ENCODE measurements at regions not wholly inside any gene's neighbourhood (a gene's known extent, or its start where the extent isn't known, plus 50 kb on each side); places are given as distances from the start of the nearest gene placed in this dataset.

GRCh38 chr10:29879862-29880261, 179.5 kb downstream of the JCAD start:
- Histone ChIP-seq H3K4me2 (ENCODE audit: low read depth, low read length) (no peak overlapping the region), H3K79me2 (ENCODE audit: insufficient read depth, low read length) (no peaks in the 10 kb centered on the region), H3K9me3 (ENCODE audit: low read length) (no peaks in the 10 kb centered on the region), H3K36me3 (replicated peaks in 1 of 2; ENCODE audit: control insufficient read depth in 1 of 2, insufficient read depth in 2 of 2, low read length in 2 of 2) (no peaks in the 10 kb centered on the region), H3K9ac (ENCODE audit: insufficient read depth, low read depth, low read length) (no peak overlapping the region), H4K20me1 (ENCODE audit: insufficient read depth, low read length) (no peaks in the 10 kb centered on the region), H3K27ac (ENCODE audit: extremely low read length, insufficient read depth, low read length) (no peak overlapping the region), H3K4me1 (ENCODE audit: insufficient read depth, low read length) (no peaks in the 10 kb centered on the region), H2AFZ (ENCODE audit: low read length) (no peak overlapping the region), H3K27me3 (ENCODE audit: control insufficient read depth in 1 of 2, insufficient read depth in 2 of 2, low read length in 2 of 2) (peaks cover 0 to 17% of the 10 kb centered on the region in 2 experiments; a peak in 2 of 5 replicates), H3K4me3 (replicated peaks in 1 of 3; ENCODE audit: insufficient read depth in 1 of 3, low read depth in 2 of 3, low read length in 3 of 3) (no peak overlapping the region)
- no TSS peak for BruUV-seq (replicated peaks)
- WGBS (ENCODE audit: low lambda C conversion rate) = 41% methylated on average over 4 of the region's 4 CpGs
- no peak for FAIRE-seq
- DNase-seq (ENCODE audit: low spot score) = no peak
- no peak for ATAC-seq
- intact Hi-C loops (cut with micrococcal nuclease; ENCODE audit: unreplicated experiment) (no loop called here), in situ Hi-C loops (cut with HindIII; ENCODE audit: extremely low pct_ligation_motif_present, low pct_unique_long_range_greater_than_20kb) (no loop called here)
- no peak for TF ChIP-seq HDAC6 (IDR thresholded peaks at IDR 0.05; ENCODE audit: low read depth, low read length)
- TF ChIP-seq, protein P1, sequence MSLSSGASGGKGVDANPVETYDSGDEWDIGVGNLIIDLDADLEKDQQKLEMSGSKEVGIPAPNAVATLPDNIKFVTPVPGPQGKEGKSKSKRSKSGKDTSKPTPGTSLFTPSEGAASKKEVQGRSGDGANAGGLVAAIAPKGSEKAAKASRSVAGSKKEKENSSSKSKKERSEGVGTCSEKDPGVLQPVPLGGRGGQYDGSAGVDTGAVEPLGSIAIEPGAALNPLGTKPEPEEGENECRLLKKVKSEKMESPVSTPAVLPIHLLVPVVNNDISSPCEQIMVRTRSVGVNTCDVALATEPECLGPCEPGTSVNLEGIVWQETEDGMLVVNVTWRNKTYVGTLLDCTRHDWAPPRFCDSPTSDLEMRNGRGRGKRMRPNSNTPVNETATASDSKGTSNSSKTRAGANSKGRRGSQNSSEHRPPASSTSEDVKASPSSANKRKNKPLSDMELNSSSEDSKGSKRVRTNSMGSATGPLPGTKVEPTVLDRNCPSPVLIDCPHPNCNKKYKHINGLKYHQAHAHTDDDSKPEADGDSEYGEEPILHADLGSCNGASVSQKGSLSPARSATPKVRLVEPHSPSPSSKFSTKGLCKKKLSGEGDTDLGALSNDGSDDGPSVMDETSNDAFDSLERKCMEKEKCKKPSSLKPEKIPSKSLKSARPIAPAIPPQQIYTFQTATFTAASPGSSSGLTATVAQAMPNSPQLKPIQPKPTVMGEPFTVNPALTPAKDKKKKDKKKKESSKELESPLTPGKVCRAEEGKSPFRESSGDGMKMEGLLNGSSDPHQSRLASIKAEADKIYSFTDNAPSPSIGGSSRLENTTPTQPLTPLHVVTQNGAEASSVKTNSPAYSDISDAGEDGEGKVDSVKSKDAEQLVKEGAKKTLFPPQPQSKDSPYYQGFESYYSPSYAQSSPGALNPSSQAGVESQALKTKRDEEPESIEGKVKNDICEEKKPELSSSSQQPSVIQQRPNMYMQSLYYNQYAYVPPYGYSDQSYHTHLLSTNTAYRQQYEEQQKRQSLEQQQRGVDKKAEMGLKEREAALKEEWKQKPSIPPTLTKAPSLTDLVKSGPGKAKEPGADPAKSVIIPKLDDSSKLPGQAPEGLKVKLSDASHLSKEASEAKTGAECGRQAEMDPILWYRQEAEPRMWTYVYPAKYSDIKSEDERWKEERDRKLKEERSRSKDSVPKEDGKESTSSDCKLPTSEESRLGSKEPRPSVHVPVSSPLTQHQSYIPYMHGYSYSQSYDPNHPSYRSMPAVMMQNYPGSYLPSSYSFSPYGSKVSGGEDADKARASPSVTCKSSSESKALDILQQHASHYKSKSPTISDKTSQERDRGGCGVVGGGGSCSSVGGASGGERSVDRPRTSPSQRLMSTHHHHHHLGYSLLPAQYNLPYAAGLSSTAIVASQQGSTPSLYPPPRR (CRISPR knock-in tag; IDR thresholded peaks at IDR 0.05; ENCODE audit: borderline replicate concordance) = no peak
- no peak for TF ChIP-seq HOXA5 (CRISPR knock-in tag; IDR thresholded peaks at IDR 0.05)
- no peak for TF ChIP-seq FOXP1 (IDR thresholded peaks at IDR 0.05)
- no peak for TF ChIP-seq FOXP1 (CRISPR knock-in tag; IDR thresholded peaks at IDR 0.05)
- TF ChIP-seq KDM3A (CRISPR knock-in tag; IDR thresholded peaks at IDR 0.05; ENCODE audit: low read depth) = no peak
- TF ChIP-seq ZNF232 (CRISPR knock-in tag; IDR thresholded peaks at IDR 0.05; ENCODE audit: borderline replicate concordance) = no peak
- no peak for TF ChIP-seq YY1 (IDR thresholded peaks at IDR 0.05; ENCODE audit: insufficient read depth, insufficient replicate concordance, low read depth, low read length)
- no peak for TF ChIP-seq CREB1 (IDR thresholded peaks at IDR 0.05)
- TF ChIP-seq CREB1 (CRISPR knock-in tag; IDR thresholded peaks at IDR 0.05) = no peak
- no peak for TF ChIP-seq ZNF431 (CRISPR knock-in tag; IDR thresholded peaks at IDR 0.05; ENCODE audit: borderline replicate concordance, low read depth)
- ChIA-PET CTCF (ENCODE audit: low intra/inter-chr PET ratio, low total read pairs) (no interaction called here), POLR2A (no interaction called here)
